H54 (cell line): ENCODE measurements at regions not wholly inside any gene's neighbourhood (a gene's known extent, or its start where the extent isn't known, plus 50 kb on each side); places are given as distances from the start of the nearest gene placed in this dataset.
"Not testable (repeated sequence)": the region's sequence is repeated elsewhere in the genome, so short reads cannot be mapped to it uniquely, and the experiment has no call there.

Experiments used
- DNase-seq: peaks from one replicate; pipeline ENCODE4 v3.0.0; 2011; ENCODE audit warnings: low spot score, mixed read lengths; ENCODE audit not compliant: insufficient read length
- FAIRE-seq: peaks from 3 replicates; lab custom pipeline; 2011; peaks lifted over from hg19 to GRCh38; lab: Jason Lieb, UNC
- POLR2A ChIP-seq: IDR thresholded peaks from 2 replicates; pipeline ENCODE4 v1.6.1; 2011; ENCODE audit warnings: low read depth, mild to moderate bottlenecking, low read length

- TF ChIP-seq POLR2A, result no peak
- no peak for FAIRE-seq
- no peak for DNase-seq
Measured at GRCh38 chr2:183543222-183543621, 419.0 kb downstream of the NUP35 start.

GRCh38 chr2:183543731-183544130 is 419.5 kb downstream of the NUP35 start:
- DNase-seq, result no peak
- no peak for TF ChIP-seq POLR2A
- no peak for FAIRE-seq

- DNase-seq, result not testable (repeated sequence)
Measured at GRCh38 chr2:183546560-183547350, 422.5 kb downstream of the NUP35 start.

GRCh38 chr2:183552716-183553115 is 428.5 kb downstream of the NUP35 start:
- DNase-seq (no peak), FAIRE-seq (no peak)
- TF ChIP-seq POLR2A, result no peak

More at GRCh38 chr2:183546560-183547350, 422.5 kb downstream of the NUP35 start:
- FAIRE-seq, result not testable (repeated sequence)

- no peak for TF ChIP-seq POLR2A
- DNase-seq (no peak), FAIRE-seq (no peak)
Measured at GRCh38 chr2:183564726-183565125, 440.5 kb downstream of the NUP35 start.

- no peak for FAIRE-seq
- no peak for DNase-seq
- no peak for TF ChIP-seq POLR2A
Measured at GRCh38 chr2:183575481-183575880, 451.2 kb downstream of the NUP35 start.

GRCh38 chr2:183579686-183580085 is 455.4 kb downstream of the NUP35 start:
- FAIRE-seq, result no peak
- no peak for TF ChIP-seq POLR2A
- DNase-seq, result no peak

- TF ChIP-seq POLR2A, result no peak
- FAIRE-seq, result no peak
- no peak for DNase-seq
Measured at GRCh38 chr2:183592271-183592670, 468.0 kb downstream of the NUP35 start.

- FAIRE-seq (no peak), DNase-seq (no peak)
- no peak for TF ChIP-seq POLR2A
Measured at GRCh38 chr2:183594150-183594549, 469.9 kb downstream of the NUP35 start.

GRCh38 chr2:183597841-183598240 is 473.6 kb downstream of the NUP35 start:
- no peak for TF ChIP-seq POLR2A
- peak; percentile 53 for FAIRE-seq
- no peak for DNase-seq

GRCh38 chr2:183604065-183604464 is 479.8 kb downstream of the NUP35 start:
- no peak for TF ChIP-seq POLR2A
- DNase-seq (no peak), FAIRE-seq (no peak)

- DNase-seq (no peak), FAIRE-seq (no peak)
- TF ChIP-seq POLR2A, result no peak
Measured at GRCh38 chr2:183605440-183605839, 481.2 kb downstream of the NUP35 start.

- FAIRE-seq (peak; percentile 6), DNase-seq (no peak)
- no peak for TF ChIP-seq POLR2A
Measured at GRCh38 chr2:183606022-183606717, 481.9 kb downstream of the NUP35 start.

GRCh38 chr2:183606718-183607085 is 482.5 kb downstream of the NUP35 start:
- DNase-seq, result no peak
- TF ChIP-seq POLR2A, result no peak
- FAIRE-seq, result no peak

GRCh38 chr2:183607995-183608394 is 483.8 kb downstream of the NUP35 start:
- TF ChIP-seq POLR2A, result no peak
- DNase-seq, result no peak
- FAIRE-seq, result no peak

GRCh38 chr2:183608747-183609146 is 484.5 kb downstream of the NUP35 start:
- DNase-seq (no peak), FAIRE-seq (no peak)
- no peak for TF ChIP-seq POLR2A
